Ascending aorta (tissue), 2 donors: ENCODE measurements at regions not wholly inside any gene's neighbourhood (a gene's known extent, or its start where the extent isn't known, plus 50 kb on each side); places are given as distances from the start of the nearest gene placed in this dataset.

Experiments
- DNase-seq, 2 donors: peaks; one replicate each; pipeline ENCODE4 v3.0.0-alpha.2; 2019; ENCODE audit warnings: low spot score in 2 of 2
- H3K27ac ChIP-seq, 2 donors: fragments of 200-600 bp; sonication (generic); one replicate each; pipeline ENCODE4 v1.5.1; 2016 to 2017; ENCODE audit warnings: mild to moderate bottlenecking in 1 of 2
- H3K27me3 ChIP-seq: fragments of 200-600 bp; sonication (generic); one replicate; pipeline ENCODE4 v1.5.1; 2017
- H3K36me3 ChIP-seq, 2 donors: fragments of 200-600 bp; sonication (generic); one replicate each; pipeline ENCODE4 v1.5.1; 2016
- H3K4me1 ChIP-seq, 2 donors: fragments of 200-600 bp; sonication (generic); one replicate each; pipeline ENCODE4 v1.5.1; 2016 to 2017; ENCODE audit warnings: mild to moderate bottlenecking in 1 of 2
- H3K4me3 ChIP-seq, 2 donors: fragments of 200-600 bp; sonication (generic); one replicate each; pipeline ENCODE4 v1.5.1; 2016 to 2017; ENCODE audit warnings: mild to moderate bottlenecking in 1 of 2
- H3K9me3 ChIP-seq, 2 donors: fragments of 200-600 bp; sonication (generic); one replicate each; pipeline ENCODE4 v1.5.1; 2016
- intact Hi-C: fragments of 100-400 bp; cut with DNase I; formaldehyde crosslinking; loops from one replicate; pipeline ENCODE4 v1.15.1; 2023
- TF ChIP-seq, protein P1 (sequence below), 3 experiments: fragments of 200-600 bp in 2 of 3; fragments of 450-650 bp in 1 of 3; sonication (generic) in 2 of 3; IDR thresholded peaks; one replicate each; pipeline ENCODE4 v1.5.1; 2016 to 2019; ENCODE audit warnings: antibody characterized with exemption in 3 of 3, mild to moderate bottlenecking in 1 of 3, moderate library complexity in 1 of 3

DNA sequence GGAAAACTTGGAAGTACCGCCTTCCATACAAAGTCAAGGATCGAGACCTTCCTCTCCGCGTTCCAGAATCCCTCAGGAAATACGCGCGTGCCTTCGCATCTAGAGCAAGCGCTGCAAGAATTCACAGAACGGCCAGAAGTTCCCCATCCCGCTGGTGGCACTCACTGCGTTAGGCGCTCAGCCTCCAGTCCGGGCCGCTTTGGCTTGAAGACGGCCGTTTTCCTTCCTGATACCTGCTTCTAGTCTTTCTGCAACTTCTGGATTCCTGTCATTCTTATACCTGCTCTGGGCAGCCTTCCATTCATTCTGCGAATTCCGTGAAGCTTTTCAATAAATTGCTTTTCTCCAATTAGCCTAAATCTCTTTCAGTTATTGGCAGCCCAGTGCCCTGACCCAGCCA, 896.4 kb downstream of the TRIML1 start:
- Histone ChIP-seq H3K4me1 (no peaks in the 10 kb centered on the region), H3K36me3 (no peaks in the 10 kb centered on the region), H3K27ac (no peak overlapping the region), H3K9me3 (no peaks in the 10 kb centered on the region), H3K4me3 (no peak overlapping the region), H3K27me3 (no peaks in the 10 kb centered on the region)
- TF ChIP-seq, protein P1, sequence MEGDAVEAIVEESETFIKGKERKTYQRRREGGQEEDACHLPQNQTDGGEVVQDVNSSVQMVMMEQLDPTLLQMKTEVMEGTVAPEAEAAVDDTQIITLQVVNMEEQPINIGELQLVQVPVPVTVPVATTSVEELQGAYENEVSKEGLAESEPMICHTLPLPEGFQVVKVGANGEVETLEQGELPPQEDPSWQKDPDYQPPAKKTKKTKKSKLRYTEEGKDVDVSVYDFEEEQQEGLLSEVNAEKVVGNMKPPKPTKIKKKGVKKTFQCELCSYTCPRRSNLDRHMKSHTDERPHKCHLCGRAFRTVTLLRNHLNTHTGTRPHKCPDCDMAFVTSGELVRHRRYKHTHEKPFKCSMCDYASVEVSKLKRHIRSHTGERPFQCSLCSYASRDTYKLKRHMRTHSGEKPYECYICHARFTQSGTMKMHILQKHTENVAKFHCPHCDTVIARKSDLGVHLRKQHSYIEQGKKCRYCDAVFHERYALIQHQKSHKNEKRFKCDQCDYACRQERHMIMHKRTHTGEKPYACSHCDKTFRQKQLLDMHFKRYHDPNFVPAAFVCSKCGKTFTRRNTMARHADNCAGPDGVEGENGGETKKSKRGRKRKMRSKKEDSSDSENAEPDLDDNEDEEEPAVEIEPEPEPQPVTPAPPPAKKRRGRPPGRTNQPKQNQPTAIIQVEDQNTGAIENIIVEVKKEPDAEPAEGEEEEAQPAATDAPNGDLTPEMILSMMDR (IDR thresholded peaks at IDR 0.05) = no peak
- no peak for DNase-seq
- intact Hi-C loops = no loop called here

DNA sequence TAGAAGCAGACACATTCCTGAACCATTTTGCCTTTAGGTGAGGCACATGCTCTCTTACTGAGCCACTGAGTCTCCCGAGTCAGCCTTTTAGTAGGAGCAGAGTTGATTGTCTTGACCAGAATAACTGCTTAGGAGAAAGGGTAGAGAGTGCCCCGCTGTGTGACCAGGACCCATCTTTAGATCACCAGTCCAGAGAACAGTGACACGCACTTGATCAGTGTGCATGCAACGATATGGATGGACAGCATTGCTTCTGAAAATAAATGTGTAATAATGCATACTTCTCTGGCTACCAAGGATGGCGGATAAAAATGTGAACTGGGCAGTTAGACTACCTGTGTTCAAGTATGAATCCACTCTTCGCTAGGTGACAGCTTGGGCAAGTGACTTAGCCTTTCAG, 897.7 kb downstream of the TRIML1 start:
- no peak for DNase-seq
- intact Hi-C loops = no loop called here
- H3K9me3 ChIP-seq = no peaks in the 10 kb centered on the region
- no peaks in the 10 kb centered on the region for H3K4me1 ChIP-seq
- no peaks in the 10 kb centered on the region for H3K36me3 ChIP-seq
- no peak overlapping the region for H3K27ac ChIP-seq
- TF ChIP-seq, protein P1 (IDR thresholded peaks at IDR 0.05) = no peak
- no peak overlapping the region for H3K4me3 ChIP-seq
- no peaks in the 10 kb centered on the region for H3K27me3 ChIP-seq

DNA sequence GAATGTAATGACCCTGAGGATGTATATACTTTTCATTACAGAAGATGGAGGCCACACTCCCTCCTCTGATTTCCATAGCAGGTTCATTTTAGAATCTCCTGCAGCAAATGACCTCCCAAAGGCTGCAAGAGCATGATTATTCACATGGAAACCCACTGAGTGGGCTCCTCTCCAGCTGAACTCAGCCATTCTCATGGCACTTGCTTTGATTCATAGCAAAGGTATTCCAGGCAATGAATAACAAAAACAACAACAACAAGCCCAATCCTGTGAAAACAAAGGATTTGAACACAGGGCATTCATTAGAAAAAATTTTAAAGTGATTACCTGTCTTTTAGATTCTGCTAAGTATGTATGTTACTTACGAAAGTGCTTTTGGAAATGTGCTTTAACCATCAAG, 894.0 kb upstream of the FRG1 start:
- Histone ChIP-seq H3K9me3 (no peaks in the 10 kb centered on the region), H3K27me3 (no peaks in the 10 kb centered on the region), H3K4me3 (no peak overlapping the region), H3K36me3 (no peaks in the 10 kb centered on the region), H3K27ac (no peak overlapping the region), H3K4me1 (no peaks in the 10 kb centered on the region)
- intact Hi-C loops = no loop called here
- DNase-seq = no peak
- TF ChIP-seq, protein P1 (IDR thresholded peaks at IDR 0.05) = no peak

DNA sequence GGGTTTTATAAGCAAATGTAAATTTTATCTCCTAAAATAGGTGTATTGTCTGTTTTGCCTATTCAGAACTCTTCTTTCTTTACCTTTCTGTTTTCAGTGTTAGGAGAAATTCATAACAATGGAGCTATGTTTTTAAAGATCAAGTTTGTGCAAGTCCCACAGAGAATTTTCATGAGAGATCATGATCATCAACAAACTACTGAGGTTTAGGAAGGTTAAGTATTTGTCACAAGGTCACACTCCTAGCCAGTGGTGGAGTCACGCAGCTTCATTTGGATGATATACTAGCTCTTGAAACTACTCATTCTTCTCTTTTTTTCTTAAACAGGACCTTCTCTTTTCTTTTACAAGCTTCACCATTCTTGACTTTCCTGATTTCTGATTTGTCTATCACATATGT, 892.6 kb upstream of the FRG1 start:
- H3K9me3 ChIP-seq = no peaks in the 10 kb centered on the region
- no peaks in the 10 kb centered on the region for H3K27me3 ChIP-seq
- DNase-seq = no peak
- no peaks in the 10 kb centered on the region for H3K4me1 ChIP-seq
- TF ChIP-seq, protein P1 (IDR thresholded peaks at IDR 0.05) = no peak
- no peak overlapping the region for H3K4me3 ChIP-seq
- intact Hi-C loops = no loop called here
- H3K36me3 ChIP-seq = no peaks in the 10 kb centered on the region
- no peak overlapping the region for H3K27ac ChIP-seq

DNA sequence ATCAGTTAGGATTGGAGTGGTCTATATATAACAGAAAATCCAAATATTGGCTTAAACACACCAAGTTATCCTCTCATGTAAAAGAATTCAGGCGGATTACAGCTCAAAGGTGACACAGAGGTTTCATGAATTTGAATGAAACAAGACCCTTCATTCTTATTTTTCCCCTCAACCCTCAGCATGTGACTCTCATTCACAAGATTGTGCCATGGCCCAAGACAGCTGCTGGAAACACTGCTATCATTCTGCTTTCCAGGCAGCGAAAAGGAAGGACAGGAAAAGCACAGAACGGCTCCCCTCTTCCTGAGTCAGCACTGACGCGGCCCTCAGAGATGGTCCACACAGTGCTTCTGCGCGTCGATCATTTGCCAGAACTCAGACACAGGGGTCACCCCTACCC, 891.0 kb upstream of the FRG1 start:
- H3K27ac ChIP-seq = no peak overlapping the region
- no peaks in the 10 kb centered on the region for H3K27me3 ChIP-seq
- intact Hi-C loops = no loop called here
- H3K9me3 ChIP-seq = no peaks in the 10 kb centered on the region
- H3K36me3 ChIP-seq = no peaks in the 10 kb centered on the region
- H3K4me3 ChIP-seq = no peak overlapping the region
- no peak for DNase-seq
- H3K4me1 ChIP-seq = no peaks in the 10 kb centered on the region
- TF ChIP-seq, protein P1 (IDR thresholded peaks at IDR 0.05) = no peak

DNA sequence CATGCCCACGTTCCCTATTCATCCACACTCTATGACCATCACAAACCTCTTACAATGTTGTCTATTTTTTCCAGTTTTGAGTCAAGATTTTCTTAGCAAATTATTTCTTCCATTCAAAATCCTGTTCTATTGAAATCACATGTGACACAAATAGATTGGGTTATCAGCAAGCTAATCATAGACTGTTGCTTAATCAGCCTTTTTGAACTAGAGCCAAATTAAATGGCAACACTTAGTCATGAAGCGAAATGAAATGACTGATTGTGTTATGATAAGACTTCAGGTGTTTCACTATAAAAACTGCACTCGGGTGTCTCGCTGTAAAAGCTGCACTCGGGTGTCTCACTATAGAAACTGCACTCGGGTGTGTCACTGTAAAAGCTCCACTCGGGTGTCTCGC, 890.0 kb upstream of the FRG1 start:
- intact Hi-C loops = no loop called here
- Histone ChIP-seq H3K36me3 (no peaks in the 10 kb centered on the region), H3K9me3 (no peaks in the 10 kb centered on the region), H3K27me3 (no peaks in the 10 kb centered on the region), H3K4me3 (no peak overlapping the region), H3K27ac (no peak overlapping the region), H3K4me1 (no peaks in the 10 kb centered on the region)
- DNase-seq = no peak
- TF ChIP-seq, protein P1 (IDR thresholded peaks at IDR 0.05) = no peak
